Fibroblast of pulmonary artery (primary cell): ENCODE measurements at regions not wholly inside any gene's neighbourhood (a gene's known extent, or its start where the extent isn't known, plus 50 kb on each side); places are given as distances from the start of the nearest gene placed in this dataset.

ENCODE experiments used
- DNase-seq: peaks from one replicate; pipeline ENCODE4 v3.0.0-alpha.2; 2010; ENCODE audit warnings: low read depth
- H3K4me3 ChIP-seq: replicated peaks from 2 replicates; pipeline ENCODE4 v1.5.1; 2011; ENCODE audit warnings: low read depth, mild to moderate bottlenecking, control low read depth, low read length, moderate library complexity
- CTCF ChIP-seq: IDR thresholded peaks from 2 replicates; pipeline ENCODE4 v1.5.1; 2011; ENCODE audit warnings: mild to moderate bottlenecking, control low read depth, low read length, inconsistent platforms; ENCODE audit errors: missing control alignments

- no peak overlapping the region for H3K4me3 ChIP-seq
- no peak for TF ChIP-seq CTCF
- no peak for DNase-seq
Measured at GRCh38 chr22:49364398-49364797, 463.3 kb downstream of the BRD1 start.

GRCh38 chr22:49363526-49364230 is 464.0 kb downstream of the BRD1 start:
- TF ChIP-seq CTCF, result no peak
- no peak for DNase-seq

GRCh38 chr22:49362211-49362839 is 465.3 kb downstream of the BRD1 start:
- no peak for TF ChIP-seq CTCF
- DNase-seq, result no peak
- H3K4me3 ChIP-seq, result no peak overlapping the region

More at GRCh38 chr22:49363526-49364230, 464.0 kb downstream of the BRD1 start:
- no peak overlapping the region for H3K4me3 ChIP-seq

GRCh38 chr22:49361164-49361563 is 466.5 kb downstream of the BRD1 start:
- no peak overlapping the region for H3K4me3 ChIP-seq
- DNase-seq, result no peak
- no peak for TF ChIP-seq CTCF

GRCh38 chr22:49360746-49361145 is 466.9 kb downstream of the BRD1 start:
- no peak overlapping the region for H3K4me3 ChIP-seq
- DNase-seq, result no peak
- no peak for TF ChIP-seq CTCF

- H3K4me3 ChIP-seq, result no peak overlapping the region
- DNase-seq, result no peak
- no peak for TF ChIP-seq CTCF
Measured at GRCh38 chr22:49359076-49359475, 468.6 kb downstream of the BRD1 start.
